ENCODE measurements at regions not wholly inside any gene's neighbourhood (a gene's known extent, or its start where the extent isn't known, plus 50 kb on each side); places are given as distances from the start of the nearest gene placed in this dataset.
"Not testable (repeated sequence)": the region's sequence is repeated elsewhere in the genome, so short reads cannot be mapped to it uniquely, and the experiment has no call there.

GRCh38 chr6:121631752-121632151 lies 196.3 kb downstream of the GJA1 start:
- not testable (repeated sequence) for TF ChIP-seq TAF1 (IDR thresholded peaks at IDR 0.05; ENCODE audit: low read depth, low read length); POLR2A (IDR thresholded peaks at IDR 0.05; ENCODE audit: low read depth, low read length); POLR2AphosphoS5 (IDR thresholded peaks at IDR 0.05; ENCODE audit: low read depth, low read length); PAX5 (IDR thresholded peaks at IDR 0.05; ENCODE audit: insufficient read depth, low read length, severe bottlenecking); SPI1 (IDR thresholded peaks at IDR 0.05; ENCODE audit: low read depth, low read length); POU2F2 (IDR thresholded peaks at IDR 0.05; ENCODE audit: low read depth, low read length)
